K562 (cell line): ENCODE measurements at regions not wholly inside any gene's neighbourhood (a gene's known extent, or its start where the extent isn't known, plus 50 kb on each side); places are given as distances from the start of the nearest gene placed in this dataset.

Experiments used
- ATAC-seq: fragments of 200-7000 bp; cut with Tn5 transposase; 3 replicates; pipeline ENCODE4 v1.9.1; 2020; ENCODE audit warnings: moderate library complexity
- BruUV-seq: library from RNA; stranded (reverse); fragments of 400-500 nt; replicated peaks from 2 replicates; lab custom pipeline; 2021; lab: Mats Ljungman, UMichigan
- CTCF ChIA-PET: fragments of 300-600 bp; formaldehyde crosslinking; extraction: SDS; loops from one replicate; lab custom pipeline; 2021; ENCODE audit warnings: low intra/inter-chr PET ratio; lab: Yijun Ruan, JAX
- POLR2A ChIA-PET: fragments of 300-600, 350-650 bp; sonication (Branson Sonifier 250); formaldehyde crosslinking; extraction: SDS; loops from one replicate; lab custom pipeline; 2021; ENCODE audit warnings: antibody characterized with exemption, inconsistent platforms; lab: Yijun Ruan, JAX
- DNase-seq, 4 experiments: peaks; one replicate each; pipeline versions ENCODE4 v3.0.0 to v3.0.0-alpha.2; 2011 to 2018; ENCODE audit warnings: low spot score in 3 of 4, mixed read lengths in 3 of 4; ENCODE audit errors: extremely low read depth in 1 of 4
- FAIRE-seq: peaks from 2 replicates; lab custom pipeline; 2011; peaks lifted over from hg19 to GRCh38; lab: Jason Lieb, UNC
- H2AFZ ChIP-seq: 2 replicates; pipeline ENCODE4 v1.6.0; 2011; ENCODE audit warnings: low read depth, low read length, control low read depth, inconsistent platforms
- H3K27ac ChIP-seq: fragments of 200-600 bp; 3 replicates; pipeline ENCODE4 v1.8.0; 2011; ENCODE audit warnings: low read depth, mild to moderate bottlenecking, control low read depth, inconsistent platforms, low read length, moderate library complexity, mixed read lengths; ENCODE audit errors: extremely low read depth
- H3K27me3 ChIP-seq, 2 experiments: fragments of 300-600 bp in 1 of 2; 2 replicates in 1 of 2; 3 replicates in 1 of 2; pipeline versions ENCODE4 v1.6.0 to v1.8.0; 2011; ENCODE audit warnings: inconsistent platforms in 2 of 2, low read length in 2 of 2, mild to moderate bottlenecking in 1 of 2, mixed read lengths in 1 of 2, moderate library complexity in 1 of 2; ENCODE audit not compliant: control insufficient read depth in 2 of 2, insufficient read depth in 2 of 2
- H3K36me3 ChIP-seq: fragments of 300-600 bp; 3 replicates; pipeline ENCODE4 v1.8.0; 2011; ENCODE audit warnings: mild to moderate bottlenecking, low read length, inconsistent platforms; ENCODE audit not compliant: control insufficient read depth, insufficient read depth
- H3K4me1 ChIP-seq, 2 experiments: fragments of 200-600 bp in 1 of 2; replicated peaks in 1 of 2; 2 replicates in 1 of 2; 3 replicates in 1 of 2; pipeline versions ENCODE4 v1.5.1 to v1.8.0; 2011; ENCODE audit warnings: inconsistent platforms in 2 of 2, low read length in 2 of 2, mild to moderate bottlenecking in 1 of 2, mixed read lengths in 1 of 2, moderate library complexity in 1 of 2; ENCODE audit not compliant: control insufficient read depth in 2 of 2, insufficient read depth in 2 of 2
- H3K4me2 ChIP-seq: 2 replicates; pipeline ENCODE4 v1.6.1; 2011; ENCODE audit warnings: low read length, control low read depth, inconsistent platforms, mixed read lengths; ENCODE audit not compliant: insufficient read depth
- H3K4me3 ChIP-seq: fragments of 200-600 bp; sonication (generic), shearing (Covaris generic); 2 replicates; pipeline ENCODE4 v1.5.1; 2016; ENCODE audit warnings: control low read depth, inconsistent platforms
- H3K79me2 ChIP-seq: fragments of 200-600 bp; 3 replicates; pipeline ENCODE4 v1.8.0; 2011; ENCODE audit warnings: low read length, inconsistent platforms; ENCODE audit not compliant: control insufficient read depth, insufficient read depth
- H3K9ac ChIP-seq, 2 experiments: 2 replicates each; pipeline versions ENCODE4 v1.6.0 to v1.6.1; 2011; ENCODE audit warnings: low read depth in 2 of 2, low read length in 2 of 2, control low read depth in 1 of 2, inconsistent platforms in 1 of 2, mild to moderate bottlenecking in 1 of 2, mixed read lengths in 1 of 2; ENCODE audit not compliant: insufficient read depth in 1 of 2
- H3K9me1 ChIP-seq: one replicate; pipeline ENCODE4 v1.6.0; 2011; ENCODE audit warnings: inconsistent platforms, mild to moderate bottlenecking, low read length, moderate library complexity; ENCODE audit not compliant: control insufficient read depth, insufficient read depth
- H3K9me3 ChIP-seq: replicated peaks from 2 replicates; pipeline ENCODE4 v1.5.1; 2011; ENCODE audit warnings: low read depth, low read length, inconsistent platforms; ENCODE audit not compliant: control insufficient read depth, insufficient read depth
- H4K20me1 ChIP-seq: replicated peaks from 2 replicates; pipeline ENCODE4 v1.6.1; 2011; ENCODE audit warnings: low read length, inconsistent platforms, mixed read lengths; ENCODE audit not compliant: control insufficient read depth, insufficient read depth
- CBFA2T2 ChIP-seq: fragments of 450-650 bp; conservative IDR thresholded peaks from 2 replicates; pipeline ENCODE4 v1.6.1; 2017; ENCODE audit warnings: mild to moderate bottlenecking
- CHD2 ChIP-seq: IDR thresholded peaks from 2 replicates; pipeline ENCODE4 v1.6.1; 2011; ENCODE audit warnings: low read depth, low read length
- FOXM1 ChIP-seq, 2 experiments: fragments of 450-650 bp in 1 of 2; sonication (generic) in 1 of 2; formaldehyde crosslinking in 1 of 2; IDR thresholded peaks; 2 replicates each; pipeline versions ENCODE4 v1.6.1 to v1.9.0; 2017 to 2022; ENCODE audit warnings: low read depth in 2 of 2, mild to moderate bottlenecking in 2 of 2, missing genetic modification reagents in 1 of 2, moderate library complexity in 1 of 2
- KDM1A ChIP-seq, 2 experiments: fragments of 450-650 bp; IDR thresholded peaks; 2 replicates each; pipeline ENCODE4 v1.6.1; 2016; ENCODE audit warnings: mild to moderate bottlenecking in 2 of 2
- PRDM10 ChIP-seq: fragments of 450-650 bp; IDR thresholded peaks from 2 replicates; pipeline ENCODE4 v1.6.1; 2018; ENCODE audit not compliant: partially characterized antibody
- RAD21 ChIP-seq, 2 experiments: fragments of 250-450 bp in 1 of 2; fragments of 450-650 bp in 1 of 2; sonication (Bioruptor Pico) in 1 of 2; formaldehyde crosslinking in 1 of 2; IDR thresholded peaks in 1 of 2; conservative IDR thresholded peaks in 1 of 2; 2 replicates each; pipeline versions ENCODE4 v1.4.0 to v1.8.0; 2020 to 2022; ENCODE audit warnings: mild to moderate bottlenecking in 2 of 2, moderate library complexity in 1 of 2
- RBM22 ChIP-seq: fragments of 200-400 bp; formaldehyde crosslinking; IDR thresholded peaks from 2 replicates; pipeline ENCODE4 v1.6.1; 2018; ENCODE audit warnings: low read length, low read depth; ENCODE audit not compliant: poor library complexity, severe bottlenecking
- RFX1 ChIP-seq: fragments of 450-650 bp; IDR thresholded peaks from 2 replicates; pipeline ENCODE4 v1.6.1; 2016; ENCODE audit warnings: mild to moderate bottlenecking, moderate library complexity
- SMC3 ChIP-seq: conservative IDR thresholded peaks from 2 replicates; pipeline ENCODE4 v1.6.1; 2011; ENCODE audit warnings: low read depth, low read length, improper control_type of control experiment; ENCODE audit not compliant: insufficient read depth
- SRSF9 ChIP-seq: fragments of 200-400 bp; formaldehyde crosslinking; IDR thresholded peaks from 2 replicates; pipeline ENCODE4 v1.6.1; 2017; ENCODE audit warnings: low read depth, low read length, borderline replicate concordance
- XRCC5 ChIP-seq: fragments of 200-400 bp; formaldehyde crosslinking; IDR thresholded peaks from 2 replicates; pipeline ENCODE4 v1.6.1; 2017; ENCODE audit warnings: low read depth, mild to moderate bottlenecking, low read length
- ZBTB1 ChIP-seq: sonication (generic); formaldehyde crosslinking; IDR thresholded peaks from 2 replicates; pipeline ENCODE4 v1.8.1; 2023; ENCODE audit warnings: missing genetic modification reagents, low read depth, mild to moderate bottlenecking, borderline replicate concordance
- WGBS: fragments of 100-300 bp; shearing (Covaris generic); methylation state at CpG from one replicate; pipeline ENCODE4 v1.1.6; 2016; ENCODE audit warnings: low coverage, mixed read lengths; ENCODE audit not compliant: insufficient coverage; ENCODE audit errors: missing lambda C conversion rate; 5-methylcytosine and 5-hydroxymethylcytosine counted together
- in situ Hi-C: fragments of 300-500 bp; cut with MboI; formaldehyde crosslinking; loops from 4 replicates; pipeline ENCODE4 v1.15.0; 2018; ENCODE audit warnings: inconsistent platforms, mixed read lengths
- intact Hi-C: fragments of 100-400 bp; cut with micrococcal nuclease; formaldehyde crosslinking; loops from 2 replicates; pipeline ENCODE4 v1.14.2; 2022
- TF ChIP-seq, protein P1 (sequence below): fragments of 450-650 bp; IDR thresholded peaks from 2 replicates; pipeline ENCODE4 v1.6.1; 2014; ENCODE audit warnings: low read depth, mild to moderate bottlenecking, moderate library complexity, borderline replicate concordance
- TF ChIP-seq, protein P2 (sequence below): fragments of 450-650 bp; IDR thresholded peaks from 2 replicates; pipeline ENCODE4 v1.6.1; 2016; ENCODE audit warnings: mild to moderate bottlenecking

- Histone ChIP-seq H3K4me2 (0 out of 2 replicates have a peak overlapping the region, but pooled peaks have one; percentile 18), H3K4me1 (no peaks in the 10 kb centered on the region; a peak in 1 of 5 replicates)
- intact Hi-C loops: no loop called here
Observed at GRCh38 chr20:30910937-30911725, 346.3 kb upstream of the DEFB115 start.

More at GRCh38 chr20:30910937-30911725, 346.3 kb upstream of the DEFB115 start:
- H4K20me1 ChIP-seq: no peaks in the 10 kb centered on the region
- H3K4me3 ChIP-seq: 0 out of 2 replicates have a peak overlapping the region, but pooled peaks have one; percentile 6
- no peaks in the 10 kb centered on the region for H3K9me1 ChIP-seq
- peak; percentile 34; the same call in 1 of the 3 replicates for ATAC-seq
- no TSS peak for BruUV-seq
- FAIRE-seq: no peak
- no peaks in the 10 kb centered on the region for H3K9me3 ChIP-seq
- POLR2A ChIA-PET: no interaction called here
- no peak overlapping the region for H3K9ac ChIP-seq
- CTCF ChIA-PET: no interaction called here
- peak overlapping the region; percentile 76 for H2AFZ ChIP-seq
- no peaks in the 10 kb centered on the region for H3K36me3 ChIP-seq
- in situ Hi-C loops: no loop called here
- H3K27me3 ChIP-seq: no peaks in the 10 kb centered on the region
- H3K79me2 ChIP-seq: no peaks in the 10 kb centered on the region
- DNase-seq: no peak
- no peak overlapping the region for H3K27ac ChIP-seq
- 10% methylated on average over 12 of the region's 18 CpGs for WGBS
- TF ChIP-seq, protein P1, sequence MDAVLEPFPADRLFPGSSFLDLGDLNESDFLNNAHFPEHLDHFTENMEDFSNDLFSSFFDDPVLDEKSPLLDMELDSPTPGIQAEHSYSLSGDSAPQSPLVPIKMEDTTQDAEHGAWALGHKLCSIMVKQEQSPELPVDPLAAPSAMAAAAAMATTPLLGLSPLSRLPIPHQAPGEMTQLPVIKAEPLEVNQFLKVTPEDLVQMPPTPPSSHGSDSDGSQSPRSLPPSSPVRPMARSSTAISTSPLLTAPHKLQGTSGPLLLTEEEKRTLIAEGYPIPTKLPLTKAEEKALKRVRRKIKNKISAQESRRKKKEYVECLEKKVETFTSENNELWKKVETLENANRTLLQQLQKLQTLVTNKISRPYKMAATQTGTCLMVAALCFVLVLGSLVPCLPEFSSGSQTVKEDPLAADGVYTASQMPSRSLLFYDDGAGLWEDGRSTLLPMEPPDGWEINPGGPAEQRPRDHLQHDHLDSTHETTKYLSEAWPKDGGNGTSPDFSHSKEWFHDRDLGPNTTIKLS: no peak
- TF ChIP-seq RAD21 (CRISPR knock-in tag; conservative IDR thresholded peaks at IDR 0.05 in 1 of 2, IDR thresholded peaks at IDR 0.05 in 1 of 2): no peak
- TF ChIP-seq SRSF9: no peak
- no peak for TF ChIP-seq RBM22
- TF ChIP-seq CBFA2T2: no peak
- no peak for TF ChIP-seq ZBTB1 (CRISPR knock-in tag)
- TF ChIP-seq FOXM1 (IDR thresholded peaks at IDR 0.05; ENCODE audit: low read depth): no peak
- no peak for TF ChIP-seq FOXM1 (CRISPR knock-in tag; IDR thresholded peaks at IDR 0.05; ENCODE audit: low read depth)
- no peak for TF ChIP-seq RFX1
- no peak for TF ChIP-seq CHD2
- no peak for TF ChIP-seq SMC3
- no peak for TF ChIP-seq XRCC5
- TF ChIP-seq, protein P2, sequence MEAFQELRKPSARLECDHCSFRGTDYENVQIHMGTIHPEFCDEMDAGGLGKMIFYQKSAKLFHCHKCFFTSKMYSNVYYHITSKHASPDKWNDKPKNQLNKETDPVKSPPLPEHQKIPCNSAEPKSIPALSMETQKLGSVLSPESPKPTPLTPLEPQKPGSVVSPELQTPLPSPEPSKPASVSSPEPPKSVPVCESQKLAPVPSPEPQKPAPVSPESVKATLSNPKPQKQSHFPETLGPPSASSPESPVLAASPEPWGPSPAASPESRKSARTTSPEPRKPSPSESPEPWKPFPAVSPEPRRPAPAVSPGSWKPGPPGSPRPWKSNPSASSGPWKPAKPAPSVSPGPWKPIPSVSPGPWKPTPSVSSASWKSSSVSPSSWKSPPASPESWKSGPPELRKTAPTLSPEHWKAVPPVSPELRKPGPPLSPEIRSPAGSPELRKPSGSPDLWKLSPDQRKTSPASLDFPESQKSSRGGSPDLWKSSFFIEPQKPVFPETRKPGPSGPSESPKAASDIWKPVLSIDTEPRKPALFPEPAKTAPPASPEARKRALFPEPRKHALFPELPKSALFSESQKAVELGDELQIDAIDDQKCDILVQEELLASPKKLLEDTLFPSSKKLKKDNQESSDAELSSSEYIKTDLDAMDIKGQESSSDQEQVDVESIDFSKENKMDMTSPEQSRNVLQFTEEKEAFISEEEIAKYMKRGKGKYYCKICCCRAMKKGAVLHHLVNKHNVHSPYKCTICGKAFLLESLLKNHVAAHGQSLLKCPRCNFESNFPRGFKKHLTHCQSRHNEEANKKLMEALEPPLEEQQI: no peak
- TF ChIP-seq KDM1A (IDR thresholded peaks at IDR 0.05): no peak
- no peak for TF ChIP-seq PRDM10
